HG02981 (cell line): ENCODE measurements at regions not wholly inside any gene's neighbourhood (a gene's known extent, or its start where the extent isn't known, plus 50 kb on each side); places are given as distances from the start of the nearest gene placed in this dataset.
"Not testable (repeated sequence)": the region's sequence is repeated elsewhere in the genome, so short reads cannot be mapped to it uniquely, and the experiment has no call there.

Source experiments
- ATAC-seq: cut with Tn5 transposase; IDR thresholded peaks from one replicate; pipeline ENCODE4 v1.9.1; 2021; ENCODE audit warnings: mild to moderate bottlenecking, moderate library complexity; ENCODE audit not compliant: unreplicated experiment

DNA sequence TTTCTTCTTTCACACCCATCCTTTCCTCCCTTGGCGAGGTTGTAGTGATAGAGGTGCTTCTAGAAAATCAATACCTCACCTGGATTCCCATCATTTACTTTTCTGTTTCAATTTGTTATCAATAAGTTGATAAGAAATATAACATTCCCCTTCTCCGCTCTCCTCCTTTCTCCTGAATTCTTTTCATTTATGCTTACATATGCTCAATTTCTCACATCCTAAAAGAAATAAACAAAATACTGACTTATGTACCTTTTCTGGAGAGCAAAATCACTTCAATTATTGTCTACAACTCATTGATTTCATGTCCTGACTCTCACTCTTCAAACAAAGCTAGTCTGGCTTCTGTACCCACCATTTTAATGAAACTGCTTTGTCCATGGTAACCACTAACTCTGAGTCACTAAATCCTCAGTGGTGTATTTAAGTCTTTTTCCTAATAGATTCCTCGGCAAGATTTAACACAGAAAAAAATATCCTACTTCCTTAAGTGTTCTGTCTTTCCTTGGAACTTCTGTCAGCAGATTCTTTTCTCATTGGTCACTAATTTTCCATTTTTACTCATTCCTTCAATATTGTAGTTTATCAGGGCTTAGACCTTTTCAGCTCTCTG is 289.6 kb downstream of the RFPL4B start:
- ATAC-seq: no peak

DNA sequence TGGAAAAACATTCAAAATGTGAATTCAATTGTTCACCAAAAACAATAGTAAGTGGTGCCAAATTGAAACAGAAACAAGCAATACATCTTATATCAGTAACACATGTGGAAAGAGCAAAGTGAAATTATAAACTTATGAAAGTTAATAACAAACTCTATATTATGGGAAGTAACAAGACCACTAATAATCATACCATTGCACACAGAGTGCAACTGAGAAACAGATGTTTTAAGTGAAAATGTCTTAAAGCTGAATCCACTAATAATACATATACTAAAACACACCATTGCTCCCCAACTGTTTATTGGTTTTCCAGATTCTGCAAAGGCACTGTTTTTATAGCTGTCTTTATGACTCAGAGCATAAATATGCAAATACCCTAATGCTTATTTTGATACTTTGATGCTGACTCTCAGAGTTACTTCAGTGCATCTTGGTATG is 292.3 kb downstream of the RFPL4B start:
- ATAC-seq: no peak

DNA sequence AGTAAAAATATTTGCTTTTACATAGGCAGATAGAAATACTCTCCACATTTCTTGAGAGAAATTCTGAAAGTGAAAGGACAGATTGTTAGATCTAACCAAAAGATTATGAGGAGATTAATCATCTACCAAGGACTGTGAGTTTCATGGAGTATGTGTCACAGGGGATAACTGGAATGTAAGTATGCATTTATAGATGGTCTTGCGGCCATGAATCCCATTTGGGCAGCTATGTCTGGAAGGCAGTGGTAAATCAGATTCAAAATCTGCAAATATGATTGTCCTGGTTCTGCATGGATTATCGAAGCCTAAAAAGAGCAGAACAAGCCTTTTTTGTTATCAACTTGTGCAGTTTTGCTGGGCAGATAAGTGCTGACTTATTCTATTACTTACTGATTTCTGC is 293.8 kb downstream of the RFPL4B start:
- no peak for ATAC-seq

DNA sequence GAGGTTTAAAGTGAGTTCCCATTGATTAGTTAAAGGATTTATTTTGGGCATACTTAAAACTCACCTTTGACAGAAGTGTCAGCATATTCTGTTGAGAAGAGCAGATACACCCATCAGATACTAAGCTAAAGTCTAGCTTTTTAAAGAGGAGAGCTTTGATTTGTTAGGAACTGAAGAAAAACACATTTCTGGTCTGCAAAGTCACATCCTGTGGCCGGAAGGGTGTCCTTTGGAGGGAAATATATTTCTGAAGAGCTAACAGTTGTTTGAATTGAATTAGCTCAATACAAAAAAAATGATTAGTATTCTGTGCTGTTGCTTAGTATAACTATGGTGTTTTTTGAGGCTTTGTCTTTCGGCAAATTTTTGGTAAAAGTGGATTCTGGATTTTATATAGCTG is 302.7 kb downstream of the RFPL4B start:
- ATAC-seq: no peak

DNA sequence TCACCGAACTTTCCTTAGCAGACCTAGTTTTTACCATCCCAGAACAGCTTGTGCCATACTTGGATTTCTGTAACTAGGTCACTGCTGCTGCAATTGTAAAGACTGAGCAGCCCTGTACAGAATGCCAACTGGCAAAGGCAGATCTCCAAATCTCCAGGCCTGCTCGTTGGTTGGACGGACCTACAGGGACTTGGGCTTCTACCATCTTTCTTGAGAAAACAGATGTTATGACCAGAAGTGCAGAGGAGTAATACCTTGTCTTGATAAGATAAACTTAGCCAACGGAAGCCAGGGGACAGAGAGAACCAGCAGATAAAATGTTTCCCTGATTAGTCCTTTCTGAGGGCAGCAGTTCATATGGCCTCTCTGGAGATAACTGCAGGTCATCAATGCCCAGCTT is 304.1 kb downstream of the RFPL4B start:
- no peak for ATAC-seq

DNA sequence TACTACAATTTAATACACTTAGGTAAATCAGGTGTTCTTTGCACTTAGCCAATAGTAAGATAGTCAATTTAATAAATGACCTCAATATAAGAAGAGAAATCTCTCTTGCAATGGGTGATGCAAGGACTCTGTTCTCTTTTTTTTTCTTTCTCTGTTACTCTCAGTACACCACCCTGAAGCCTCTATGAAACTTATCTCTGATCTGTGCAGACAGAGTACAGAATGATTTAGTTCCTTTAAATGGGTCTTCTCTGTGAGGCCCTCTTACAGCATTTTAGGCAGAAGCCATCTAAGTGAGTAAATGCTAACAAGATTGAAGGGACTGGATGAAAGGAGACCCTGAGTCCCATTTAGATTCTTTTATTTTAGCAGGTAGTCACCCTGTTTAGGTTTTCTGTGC is 312.8 kb downstream of the RFPL4B start:
- no peak for ATAC-seq

- no peak for ATAC-seq
Measured at GRCh38 chr6:112660626-112661025, 313.5 kb downstream of the RFPL4B start.

- ATAC-seq: no peak
Measured at GRCh38 chr6:112663698-112664097, 316.6 kb downstream of the RFPL4B start.

DNA sequence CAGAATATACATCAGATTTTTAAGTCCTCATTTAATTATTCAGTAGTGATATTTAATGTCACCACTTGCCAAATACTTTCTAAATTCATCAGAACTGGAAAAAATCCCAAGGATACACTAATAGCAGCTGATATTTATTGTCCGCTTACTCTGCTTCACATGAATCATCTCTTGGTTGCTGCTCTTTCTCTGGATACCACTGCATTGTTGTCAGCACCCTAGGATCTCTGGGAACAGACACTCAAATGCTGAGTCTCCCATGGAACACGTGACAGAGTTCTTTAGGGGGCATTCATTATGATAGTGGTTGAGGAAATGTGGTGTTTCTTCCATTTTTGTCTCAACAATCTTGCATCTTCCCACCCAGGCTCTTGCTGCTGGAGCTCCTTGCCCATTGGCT is 318.0 kb downstream of the RFPL4B start:
- no peak for ATAC-seq

DNA sequence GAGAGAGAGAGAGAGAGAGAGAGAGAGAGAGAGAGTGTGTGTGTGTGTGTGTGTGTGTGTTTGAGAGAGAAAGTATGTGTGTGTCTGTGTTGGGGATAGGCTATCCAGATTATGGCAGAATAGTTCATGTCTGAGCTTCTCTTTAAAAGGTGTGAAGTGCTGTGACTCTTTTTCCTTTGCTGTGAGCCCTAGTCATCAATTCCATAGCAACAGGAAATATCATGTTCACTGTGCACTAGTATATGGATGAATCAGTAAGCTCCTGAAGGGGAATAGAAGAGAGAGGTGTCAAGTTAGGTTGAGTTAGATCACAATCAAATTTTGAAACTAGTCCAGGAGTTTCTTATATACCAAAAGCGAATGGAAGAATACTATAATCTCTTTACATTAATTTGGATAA is 318.7 kb downstream of the RFPL4B start:
- ATAC-seq: no peak

DNA sequence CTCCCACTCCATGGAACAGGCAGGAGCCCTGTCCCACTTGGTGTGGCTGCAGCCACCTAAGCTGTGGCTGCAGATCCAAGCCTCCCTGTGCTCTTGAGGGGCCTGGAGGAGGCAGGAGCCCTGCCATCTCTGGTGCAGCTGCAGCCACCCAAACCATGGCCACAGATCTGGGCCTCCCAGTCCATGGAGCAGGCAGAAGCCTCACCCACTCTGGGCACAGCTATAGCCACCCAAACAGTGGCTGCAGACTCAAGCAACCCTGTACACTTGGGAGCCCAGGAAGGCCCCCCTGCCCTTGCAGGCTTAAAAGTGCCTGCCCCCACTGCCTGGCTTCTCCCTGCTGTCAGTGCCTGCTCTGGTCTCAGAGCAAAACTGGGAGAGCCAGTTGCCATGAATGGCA is 320.3 kb downstream of the RFPL4B start:
- no peak for ATAC-seq

GRCh38 chr6:112680091-112680490 is 333.0 kb downstream of the RFPL4B start:
- no peak for ATAC-seq

DNA sequence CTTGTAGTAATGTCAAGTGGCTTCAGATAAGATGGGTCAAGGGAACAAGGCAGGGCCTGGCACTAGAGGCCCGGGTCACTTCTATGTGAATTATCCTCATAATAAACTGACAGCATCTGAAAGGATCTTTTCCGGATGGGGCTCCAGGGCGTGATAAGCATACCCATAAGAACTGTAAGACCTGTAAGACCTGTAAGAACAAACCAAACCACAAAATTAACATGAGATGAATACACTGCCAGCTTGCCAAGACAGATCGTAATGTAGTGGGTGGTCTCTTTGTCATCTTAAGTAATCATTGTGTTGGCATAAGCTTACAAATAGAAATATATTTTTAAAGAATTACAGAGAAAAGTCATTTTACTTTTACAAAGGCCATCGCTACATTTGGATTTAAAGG is 334.9 kb downstream of the RFPL4B start:
- ATAC-seq: no peak

- no peak for ATAC-seq
Measured at GRCh38 chr6:112683106-112683505, 336.0 kb downstream of the RFPL4B start.

- ATAC-seq: no peak
Measured at GRCh38 chr6:112683926-112684325, 336.8 kb downstream of the RFPL4B start.

GRCh38 chr6:112685521-112686220 is 338.5 kb downstream of the RFPL4B start:
- not testable (repeated sequence) for ATAC-seq

- ATAC-seq: not testable (repeated sequence)
Measured at GRCh38 chr6:112688487-112689165, 341.5 kb downstream of the RFPL4B start.

DNA sequence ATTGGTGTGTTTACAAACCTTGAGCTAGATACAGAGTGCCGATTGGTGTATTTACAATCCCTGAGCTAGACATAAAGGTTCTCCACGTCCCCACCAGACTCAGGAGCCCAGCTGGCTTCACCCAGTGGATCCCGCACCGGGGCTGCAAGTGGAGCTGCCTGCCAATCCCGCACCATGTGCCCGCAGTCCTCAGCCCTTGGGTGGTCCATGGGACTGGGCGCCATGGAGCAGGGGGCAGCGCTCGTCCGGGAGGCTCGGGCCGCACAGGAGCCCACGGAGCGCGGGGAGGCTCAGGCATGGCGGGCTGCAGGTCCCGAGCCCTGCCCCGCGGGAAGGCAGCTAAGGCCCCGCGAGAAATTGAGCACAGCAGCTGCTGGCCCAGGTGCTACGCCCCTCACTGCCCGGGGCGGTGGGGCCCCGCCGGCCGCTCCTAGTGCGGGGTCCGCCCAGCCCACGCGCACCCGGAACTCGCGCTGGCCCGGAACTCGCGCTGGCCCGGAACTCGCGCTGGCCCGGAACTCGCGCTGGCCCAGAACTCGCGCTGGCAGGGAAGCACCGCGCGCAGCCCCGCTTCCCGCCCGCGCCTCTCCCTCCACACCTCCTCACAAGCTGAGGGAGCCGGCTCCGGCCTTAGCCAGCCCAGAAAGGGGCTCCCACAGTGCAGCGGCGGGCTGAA is 342.2 kb downstream of the RFPL4B start:
- not testable (repeated sequence) for ATAC-seq

- ATAC-seq: no peak
Measured at GRCh38 chr6:112690497-112691202, 343.5 kb downstream of the RFPL4B start.

- ATAC-seq: no peak
Measured at GRCh38 chr6:112691289-112691688, 344.2 kb downstream of the RFPL4B start.

DNA sequence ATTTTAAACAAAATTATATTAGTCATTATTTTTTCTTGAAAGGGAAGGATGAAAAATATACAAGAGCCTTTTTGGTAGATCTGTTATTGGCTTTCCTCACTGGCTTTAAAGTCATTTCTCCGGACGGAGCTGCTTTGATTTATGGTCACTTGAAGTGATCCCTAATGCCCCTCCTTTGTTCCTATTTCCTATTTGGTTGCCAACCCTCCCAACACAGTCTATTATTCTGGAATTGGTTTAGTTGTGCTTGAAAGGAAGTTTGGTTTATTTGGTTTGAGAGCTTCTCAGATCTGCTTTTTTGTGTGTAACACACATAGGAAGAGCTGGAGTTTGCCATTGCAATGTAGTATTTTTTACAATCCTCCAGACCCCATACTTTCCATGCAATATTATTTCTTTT is 347.9 kb downstream of the RFPL4B start:
- no peak for ATAC-seq
